Liver (tissue), 8 donors: ENCODE measurements at regions not wholly inside any gene's neighbourhood (a gene's known extent, or its start where the extent isn't known, plus 50 kb on each side); places are given as distances from the start of the nearest gene placed in this dataset.

Experiments
- DNase-seq: peaks from one replicate; pipeline ENCODE4 v3.0.0-alpha.2; 2017; ENCODE audit warnings: low spot score
- H3K27ac ChIP-seq, 2 donors: one replicate each; pipeline ENCODE4 v1.7.0; 2013; ENCODE audit warnings: inconsistent platforms in 2 of 2, low read length in 2 of 2, control low read depth in 1 of 2, low read depth in 1 of 2, mild to moderate bottlenecking in 1 of 2
- H3K27me3 ChIP-seq, 4 donors: one replicate each; pipeline versions ENCODE4 v1.6.1 to v1.7.0; 2013; ENCODE audit warnings: low read length in 3 of 4, inconsistent platforms in 1 of 4, mild to moderate bottlenecking in 1 of 4, moderate library complexity in 1 of 4; ENCODE audit not compliant: control insufficient read depth in 4 of 4, insufficient read depth in 4 of 4
- H3K36me3 ChIP-seq, 4 donors: one replicate each; pipeline versions ENCODE4 v1.6.1 to v1.7.0; 2013; ENCODE audit warnings: low read length in 3 of 4, mild to moderate bottlenecking in 3 of 4, low read depth in 1 of 4, moderate library complexity in 1 of 4; ENCODE audit not compliant: control insufficient read depth in 4 of 4, insufficient read depth in 3 of 4
- H3K4me1 ChIP-seq, 4 donors: one replicate each; pipeline versions ENCODE4 v1.6.1 to v1.7.0; 2013; ENCODE audit warnings: low read length in 3 of 4, mild to moderate bottlenecking in 3 of 4, moderate library complexity in 1 of 4; ENCODE audit not compliant: control insufficient read depth in 4 of 4, insufficient read depth in 4 of 4
- H3K4me3 ChIP-seq, 3 donors: one replicate each; pipeline versions ENCODE4 v1.6.1 to v1.7.0; 2013; ENCODE audit warnings: low read length in 3 of 3, control low read depth in 1 of 3, low read depth in 1 of 3, mild to moderate bottlenecking in 1 of 3
- H3K9ac ChIP-seq, 2 donors: one replicate each; pipeline ENCODE4 v1.7.0; 2013; ENCODE audit warnings: low read length in 2 of 2, mild to moderate bottlenecking in 2 of 2, moderate library complexity in 2 of 2, control low read depth in 1 of 2, low read depth in 1 of 2
- H3K9me3 ChIP-seq, 4 donors: one replicate each; pipeline versions ENCODE4 v1.6.1 to v1.7.0; 2013; ENCODE audit warnings: low read length in 3 of 4; ENCODE audit not compliant: control insufficient read depth in 4 of 4
- EGR1 ChIP-seq, 2 donors: IDR thresholded peaks; 2 replicates each; pipeline ENCODE4 v1.6.1; 2016 to 2018; ENCODE audit warnings: antibody characterized with exemption in 2 of 2, low read depth in 2 of 2
- FOXA1 ChIP-seq: IDR thresholded peaks from 2 replicates; pipeline ENCODE4 v1.6.1; 2016; ENCODE audit warnings: antibody characterized with exemption
- FOXA2 ChIP-seq: IDR thresholded peaks from 2 replicates; pipeline ENCODE4 v1.6.1; 2016; ENCODE audit warnings: antibody characterized with exemption
- GABPA ChIP-seq, 2 donors: IDR thresholded peaks in 1 of 2; conservative IDR thresholded peaks in 1 of 2; 2 replicates each; pipeline ENCODE4 v1.6.1; 2016; ENCODE audit warnings: antibody characterized with exemption in 2 of 2, mild to moderate bottlenecking in 1 of 2, moderate library complexity in 1 of 2
- HNF4A ChIP-seq, 2 donors: conservative IDR thresholded peaks; 2 replicates each; pipeline ENCODE4 v1.6.1; 2016; ENCODE audit warnings: antibody characterized with exemption in 2 of 2, mild to moderate bottlenecking in 2 of 2
- HNF4G ChIP-seq: IDR thresholded peaks from 2 replicates; pipeline ENCODE4 v1.6.1; 2016; ENCODE audit warnings: antibody characterized with exemption
- JUND ChIP-seq, 2 donors: IDR thresholded peaks; 2 replicates each; pipeline ENCODE4 v1.6.1; 2016; ENCODE audit warnings: antibody characterized with exemption in 2 of 2
- NR2F2 ChIP-seq: IDR thresholded peaks from 2 replicates; pipeline ENCODE4 v1.6.1; 2016; ENCODE audit warnings: antibody characterized with exemption
- RAD21 ChIP-seq, 2 donors: IDR thresholded peaks; 2 replicates each; pipeline ENCODE4 v1.6.1; 2016; ENCODE audit warnings: antibody characterized with exemption in 2 of 2, mild to moderate bottlenecking in 2 of 2
- RXRA ChIP-seq, 2 donors: IDR thresholded peaks; 2 replicates each; pipeline ENCODE4 v1.6.1; 2017 to 2018; ENCODE audit warnings: antibody characterized with exemption in 2 of 2, mild to moderate bottlenecking in 1 of 2
- TAF1 ChIP-seq: conservative IDR thresholded peaks from 2 replicates; pipeline ENCODE4 v1.6.1; 2016; ENCODE audit warnings: antibody characterized with exemption, mild to moderate bottlenecking
- YY1 ChIP-seq: IDR thresholded peaks from 2 replicates; pipeline ENCODE4 v1.6.1; 2016; ENCODE audit warnings: antibody characterized with exemption, mild to moderate bottlenecking
- WGBS: extraction: QIAGEN DNeasy Blood & Tissue Kit; methylation state at CpG from one replicate; pipeline ENCODE4 v1.1.7; 2013; 5-methylcytosine and 5-hydroxymethylcytosine counted together
- TF ChIP-seq, protein P1 (sequence below): IDR thresholded peaks from 2 replicates; pipeline ENCODE4 v1.6.1; 2016; ENCODE audit warnings: antibody characterized with exemption
- TF ChIP-seq, protein P2 (sequence below): IDR thresholded peaks from 2 replicates; pipeline ENCODE4 v1.6.1; 2016; ENCODE audit warnings: antibody characterized with exemption
- TF ChIP-seq, protein P3 (sequence below): IDR thresholded peaks from 2 replicates; pipeline ENCODE4 v1.6.1; 2016; ENCODE audit warnings: antibody characterized with exemption
- TF ChIP-seq, protein P4 (sequence below): fragments of 150-350 bp; IDR thresholded peaks from 2 replicates; pipeline ENCODE4 v1.5.1; 2017; ENCODE audit warnings: improper control_type of control experiment, low read depth, low read length; ENCODE audit not compliant: missing input control
- donor health status: healthy.
- donor health status: healthy.
- donor health status: healthy.
- donor health status: healthy.
- donor health status: healthy.

DNA sequence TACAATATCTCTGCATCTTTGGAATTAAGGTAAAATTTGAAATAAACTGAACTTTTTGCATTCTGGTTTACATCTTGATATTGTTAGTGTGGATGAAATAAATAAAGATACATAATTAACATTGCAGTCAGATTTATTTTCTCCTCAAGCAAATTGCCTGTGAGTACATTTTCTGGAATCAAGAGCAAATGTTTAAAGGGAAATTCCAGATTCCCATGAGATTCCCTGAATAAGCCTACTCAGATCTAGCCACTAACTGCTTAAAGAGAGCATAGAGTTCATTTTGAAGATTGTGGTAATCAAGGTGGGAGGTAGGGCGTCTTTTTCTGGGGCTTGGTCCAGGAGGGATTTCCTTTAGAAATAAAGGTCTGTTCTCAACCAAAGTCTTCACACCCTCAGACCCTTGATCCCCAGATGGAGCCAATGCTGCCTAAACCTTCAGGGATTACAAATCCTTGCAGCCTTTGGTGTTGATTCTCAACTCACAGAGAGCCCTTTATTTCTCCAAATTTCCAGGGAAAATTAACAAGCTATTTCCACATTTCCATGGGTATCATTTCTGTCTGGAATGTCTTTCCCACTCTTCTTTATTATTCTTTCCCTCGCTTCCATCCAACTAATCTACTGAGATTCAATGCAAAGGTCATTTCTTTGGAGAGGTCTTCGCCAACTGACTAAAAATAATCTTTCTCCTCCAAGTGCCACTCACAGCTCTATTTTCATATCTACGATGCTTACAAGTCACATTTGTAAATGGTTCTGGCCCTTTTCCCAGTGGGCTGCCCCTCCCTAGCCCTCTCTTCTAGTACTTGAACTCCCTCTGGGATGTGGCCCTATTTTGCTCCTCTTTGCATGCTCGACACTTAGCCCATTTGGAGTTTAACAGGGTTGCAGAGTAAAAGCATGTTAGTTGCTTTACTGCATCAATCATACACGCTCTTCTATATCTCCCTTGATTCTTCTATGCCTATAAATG lies 79.8 kb upstream of the SPATS2L start:
- TF ChIP-seq, protein P1, sequence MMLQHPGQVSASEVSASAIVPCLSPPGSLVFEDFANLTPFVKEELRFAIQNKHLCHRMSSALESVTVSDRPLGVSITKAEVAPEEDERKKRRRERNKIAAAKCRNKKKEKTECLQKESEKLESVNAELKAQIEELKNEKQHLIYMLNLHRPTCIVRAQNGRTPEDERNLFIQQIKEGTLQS: no peak
- TF ChIP-seq RXRA (IDR thresholded peaks at IDR 0.05) (no peak), JUND (IDR thresholded peaks at IDR 0.05) (no peak), TAF1 (no peak), GABPA (IDR thresholded peaks at IDR 0.05 in 1 of 2, conservative IDR thresholded peaks at IDR 0.05 in 1 of 2) (no peak), HNF4G (no peak), EGR1 (IDR thresholded peaks at IDR 0.05; ENCODE audit: low read depth in 2 of 2) (no peak), RAD21 (IDR thresholded peaks at IDR 0.05) (no peak), FOXA2 (no peak), HNF4A (conservative IDR thresholded peaks at IDR 0.05) (no peak)
- TF ChIP-seq, protein P2, sequence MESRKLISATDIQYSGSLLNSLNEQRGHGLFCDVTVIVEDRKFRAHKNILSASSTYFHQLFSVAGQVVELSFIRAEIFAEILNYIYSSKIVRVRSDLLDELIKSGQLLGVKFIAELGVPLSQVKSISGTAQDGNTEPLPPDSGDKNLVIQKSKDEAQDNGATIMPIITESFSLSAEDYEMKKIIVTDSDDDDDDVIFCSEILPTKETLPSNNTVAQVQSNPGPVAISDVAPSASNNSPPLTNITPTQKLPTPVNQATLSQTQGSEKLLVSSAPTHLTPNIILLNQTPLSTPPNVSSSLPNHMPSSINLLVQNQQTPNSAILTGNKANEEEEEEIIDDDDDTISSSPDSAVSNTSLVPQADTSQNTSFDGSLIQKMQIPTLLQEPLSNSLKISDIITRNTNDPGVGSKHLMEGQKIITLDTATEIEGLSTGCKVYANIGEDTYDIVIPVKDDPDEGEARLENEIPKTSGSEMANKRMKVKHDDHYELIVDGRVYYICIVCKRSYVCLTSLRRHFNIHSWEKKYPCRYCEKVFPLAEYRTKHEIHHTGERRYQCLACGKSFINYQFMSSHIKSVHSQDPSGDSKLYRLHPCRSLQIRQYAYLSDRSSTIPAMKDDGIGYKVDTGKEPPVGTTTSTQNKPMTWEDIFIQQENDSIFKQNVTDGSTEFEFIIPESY: no peak
- TF ChIP-seq, protein P3, sequence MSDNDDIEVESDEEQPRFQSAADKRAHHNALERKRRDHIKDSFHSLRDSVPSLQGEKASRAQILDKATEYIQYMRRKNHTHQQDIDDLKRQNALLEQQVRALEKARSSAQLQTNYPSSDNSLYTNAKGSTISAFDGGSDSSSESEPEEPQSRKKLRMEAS: no peak
- Histone ChIP-seq H3K9me3 (no peaks in the 10 kb centered on the region), H3K36me3 (no peaks in the 10 kb centered on the region), H3K27ac (no peak overlapping the region), H3K4me1 (peaks cover 3 to 41% (median 28%) of the 10 kb centered on the region in 4 donors), H3K4me3 (no peak overlapping the region), H3K9ac (no peak overlapping the region), H3K27me3 (no peaks in the 10 kb centered on the region)
- no peak for DNase-seq
- 82% methylated on average over 6 of the region's 6 CpGs for WGBS

DNA sequence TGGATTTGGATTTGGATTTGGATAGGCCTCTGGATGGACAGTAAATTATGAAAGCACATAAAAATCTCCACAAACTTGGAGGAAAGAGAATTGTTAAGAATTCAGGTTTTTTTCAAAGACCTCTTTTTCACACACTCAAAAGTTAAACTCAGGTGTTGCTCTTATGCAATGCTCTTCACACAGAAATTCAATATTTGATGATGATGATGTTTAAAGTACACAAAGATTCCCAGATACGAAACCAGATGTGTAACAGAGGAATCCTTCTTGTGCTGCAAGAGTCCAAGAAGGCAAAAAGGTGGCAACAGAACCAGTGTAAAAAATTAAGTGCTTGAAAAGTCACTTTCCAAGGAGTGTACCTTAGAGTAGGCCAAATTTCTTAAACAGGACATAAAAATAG lies 75.8 kb upstream of the SPATS2L start:
- no peak overlapping the region for H3K4me3 ChIP-seq
- no peaks in the 10 kb centered on the region for H3K27me3 ChIP-seq
- TF ChIP-seq FOXA2 (peak; percentile 82), TAF1 (no peak), RAD21 (IDR thresholded peaks at IDR 0.05) (peak in 1 of 2 donors; percentile 11), FOXA1 (peak; percentile 49), NR2F2 (no peak), YY1 (no peak), HNF4A (conservative IDR thresholded peaks at IDR 0.05) (peak; percentile 51 to 57), RXRA (IDR thresholded peaks at IDR 0.05) (peak; percentile 24 to 39), GABPA (IDR thresholded peaks at IDR 0.05 in 1 of 2, conservative IDR thresholded peaks at IDR 0.05 in 1 of 2) (no peak)
- TF ChIP-seq, protein P1: no peak
- TF ChIP-seq, protein P3: no peak
- TF ChIP-seq, protein P4, sequence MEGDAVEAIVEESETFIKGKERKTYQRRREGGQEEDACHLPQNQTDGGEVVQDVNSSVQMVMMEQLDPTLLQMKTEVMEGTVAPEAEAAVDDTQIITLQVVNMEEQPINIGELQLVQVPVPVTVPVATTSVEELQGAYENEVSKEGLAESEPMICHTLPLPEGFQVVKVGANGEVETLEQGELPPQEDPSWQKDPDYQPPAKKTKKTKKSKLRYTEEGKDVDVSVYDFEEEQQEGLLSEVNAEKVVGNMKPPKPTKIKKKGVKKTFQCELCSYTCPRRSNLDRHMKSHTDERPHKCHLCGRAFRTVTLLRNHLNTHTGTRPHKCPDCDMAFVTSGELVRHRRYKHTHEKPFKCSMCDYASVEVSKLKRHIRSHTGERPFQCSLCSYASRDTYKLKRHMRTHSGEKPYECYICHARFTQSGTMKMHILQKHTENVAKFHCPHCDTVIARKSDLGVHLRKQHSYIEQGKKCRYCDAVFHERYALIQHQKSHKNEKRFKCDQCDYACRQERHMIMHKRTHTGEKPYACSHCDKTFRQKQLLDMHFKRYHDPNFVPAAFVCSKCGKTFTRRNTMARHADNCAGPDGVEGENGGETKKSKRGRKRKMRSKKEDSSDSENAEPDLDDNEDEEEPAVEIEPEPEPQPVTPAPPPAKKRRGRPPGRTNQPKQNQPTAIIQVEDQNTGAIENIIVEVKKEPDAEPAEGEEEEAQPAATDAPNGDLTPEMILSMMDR: no peak
- no peak overlapping the region for H3K9ac ChIP-seq
- no peak for DNase-seq
- no peak overlapping the region for H3K27ac ChIP-seq
- WGBS: 34% methylated on average over 1 of the region's 1 CpG
- H3K36me3 ChIP-seq: no peaks in the 10 kb centered on the region
- H3K4me1 ChIP-seq: peaks cover 0 to 19% (median 10%) of the 10 kb centered on the region in 4 donors
- H3K9me3 ChIP-seq: no peaks in the 10 kb centered on the region
